ENCODE measurements at regions not wholly inside any gene's neighbourhood (a gene's known extent, or its start where the extent isn't known, plus 50 kb on each side); places are given as distances from the start of the nearest gene placed in this dataset.

DNA sequence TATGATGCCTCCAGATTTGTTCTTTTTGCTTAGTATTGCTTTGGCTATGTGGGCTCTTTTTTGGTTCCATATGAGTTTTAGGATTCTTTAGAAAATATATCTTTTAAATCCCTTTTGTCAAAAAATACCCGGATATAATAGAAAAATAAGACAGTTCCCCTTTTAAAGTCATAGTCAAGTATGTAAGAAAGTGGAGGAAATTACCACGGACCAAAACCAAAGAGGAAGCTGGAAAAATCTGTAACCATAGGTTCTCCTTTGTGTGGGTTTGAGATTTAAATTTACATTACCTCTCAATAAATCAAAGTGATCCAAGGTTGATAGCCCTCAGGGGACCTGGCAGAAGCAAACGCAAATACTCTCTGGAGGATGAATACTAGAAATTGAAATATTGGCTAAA lies 58.3 kb upstream of the PACRGL start:
- TF ChIP-seq, protein P1, sequence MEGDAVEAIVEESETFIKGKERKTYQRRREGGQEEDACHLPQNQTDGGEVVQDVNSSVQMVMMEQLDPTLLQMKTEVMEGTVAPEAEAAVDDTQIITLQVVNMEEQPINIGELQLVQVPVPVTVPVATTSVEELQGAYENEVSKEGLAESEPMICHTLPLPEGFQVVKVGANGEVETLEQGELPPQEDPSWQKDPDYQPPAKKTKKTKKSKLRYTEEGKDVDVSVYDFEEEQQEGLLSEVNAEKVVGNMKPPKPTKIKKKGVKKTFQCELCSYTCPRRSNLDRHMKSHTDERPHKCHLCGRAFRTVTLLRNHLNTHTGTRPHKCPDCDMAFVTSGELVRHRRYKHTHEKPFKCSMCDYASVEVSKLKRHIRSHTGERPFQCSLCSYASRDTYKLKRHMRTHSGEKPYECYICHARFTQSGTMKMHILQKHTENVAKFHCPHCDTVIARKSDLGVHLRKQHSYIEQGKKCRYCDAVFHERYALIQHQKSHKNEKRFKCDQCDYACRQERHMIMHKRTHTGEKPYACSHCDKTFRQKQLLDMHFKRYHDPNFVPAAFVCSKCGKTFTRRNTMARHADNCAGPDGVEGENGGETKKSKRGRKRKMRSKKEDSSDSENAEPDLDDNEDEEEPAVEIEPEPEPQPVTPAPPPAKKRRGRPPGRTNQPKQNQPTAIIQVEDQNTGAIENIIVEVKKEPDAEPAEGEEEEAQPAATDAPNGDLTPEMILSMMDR (conservative IDR thresholded peaks at IDR 0.05; ENCODE audit: low read depth in 2 of 2), result no peak
- no peak for TF ChIP-seq POLR2AphosphoS5 (IDR thresholded peaks at IDR 0.05; ENCODE audit: low read depth)
- no peak for TF ChIP-seq EZH2phosphoT487 (IDR thresholded peaks at IDR 0.05; ENCODE audit: unreplicated experiment)
- no peak for TF ChIP-seq CREB1 (CRISPR knock-in tag; IDR thresholded peaks at IDR 0.05; ENCODE audit: low read depth)
- no peak for TF ChIP-seq EZH2 (IDR thresholded peaks at IDR 0.05; ENCODE audit: low read depth, unreplicated experiment)
- no peak for TF ChIP-seq ZNF331 (CRISPR knock-in tag; IDR thresholded peaks at IDR 0.05; ENCODE audit: low read depth)
- TF ChIP-seq, protein P2, sequence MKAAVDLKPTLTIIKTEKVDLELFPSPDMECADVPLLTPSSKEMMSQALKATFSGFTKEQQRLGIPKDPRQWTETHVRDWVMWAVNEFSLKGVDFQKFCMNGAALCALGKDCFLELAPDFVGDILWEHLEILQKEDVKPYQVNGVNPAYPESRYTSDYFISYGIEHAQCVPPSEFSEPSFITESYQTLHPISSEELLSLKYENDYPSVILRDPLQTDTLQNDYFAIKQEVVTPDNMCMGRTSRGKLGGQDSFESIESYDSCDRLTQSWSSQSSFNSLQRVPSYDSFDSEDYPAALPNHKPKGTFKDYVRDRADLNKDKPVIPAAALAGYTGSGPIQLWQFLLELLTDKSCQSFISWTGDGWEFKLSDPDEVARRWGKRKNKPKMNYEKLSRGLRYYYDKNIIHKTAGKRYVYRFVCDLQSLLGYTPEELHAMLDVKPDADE (IDR thresholded peaks at IDR 0.05), result no peak
- no peak for TF ChIP-seq JUNB (IDR thresholded peaks at IDR 0.05; ENCODE audit: unreplicated experiment)
- TF ChIP-seq, protein P3, sequence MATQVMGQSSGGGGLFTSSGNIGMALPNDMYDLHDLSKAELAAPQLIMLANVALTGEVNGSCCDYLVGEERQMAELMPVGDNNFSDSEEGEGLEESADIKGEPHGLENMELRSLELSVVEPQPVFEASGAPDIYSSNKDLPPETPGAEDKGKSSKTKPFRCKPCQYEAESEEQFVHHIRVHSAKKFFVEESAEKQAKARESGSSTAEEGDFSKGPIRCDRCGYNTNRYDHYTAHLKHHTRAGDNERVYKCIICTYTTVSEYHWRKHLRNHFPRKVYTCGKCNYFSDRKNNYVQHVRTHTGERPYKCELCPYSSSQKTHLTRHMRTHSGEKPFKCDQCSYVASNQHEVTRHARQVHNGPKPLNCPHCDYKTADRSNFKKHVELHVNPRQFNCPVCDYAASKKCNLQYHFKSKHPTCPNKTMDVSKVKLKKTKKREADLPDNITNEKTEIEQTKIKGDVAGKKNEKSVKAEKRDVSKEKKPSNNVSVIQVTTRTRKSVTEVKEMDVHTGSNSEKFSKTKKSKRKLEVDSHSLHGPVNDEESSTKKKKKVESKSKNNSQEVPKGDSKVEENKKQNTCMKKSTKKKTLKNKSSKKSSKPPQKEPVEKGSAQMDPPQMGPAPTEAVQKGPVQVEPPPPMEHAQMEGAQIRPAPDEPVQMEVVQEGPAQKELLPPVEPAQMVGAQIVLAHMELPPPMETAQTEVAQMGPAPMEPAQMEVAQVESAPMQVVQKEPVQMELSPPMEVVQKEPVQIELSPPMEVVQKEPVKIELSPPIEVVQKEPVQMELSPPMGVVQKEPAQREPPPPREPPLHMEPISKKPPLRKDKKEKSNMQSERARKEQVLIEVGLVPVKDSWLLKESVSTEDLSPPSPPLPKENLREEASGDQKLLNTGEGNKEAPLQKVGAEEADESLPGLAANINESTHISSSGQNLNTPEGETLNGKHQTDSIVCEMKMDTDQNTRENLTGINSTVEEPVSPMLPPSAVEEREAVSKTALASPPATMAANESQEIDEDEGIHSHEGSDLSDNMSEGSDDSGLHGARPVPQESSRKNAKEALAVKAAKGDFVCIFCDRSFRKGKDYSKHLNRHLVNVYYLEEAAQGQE (IDR thresholded peaks at IDR 0.05; ENCODE audit: unreplicated experiment), result no peak
- no peak for TF ChIP-seq ZNF114 (CRISPR knock-in tag; IDR thresholded peaks at IDR 0.05)
- TF ChIP-seq, protein P4, sequence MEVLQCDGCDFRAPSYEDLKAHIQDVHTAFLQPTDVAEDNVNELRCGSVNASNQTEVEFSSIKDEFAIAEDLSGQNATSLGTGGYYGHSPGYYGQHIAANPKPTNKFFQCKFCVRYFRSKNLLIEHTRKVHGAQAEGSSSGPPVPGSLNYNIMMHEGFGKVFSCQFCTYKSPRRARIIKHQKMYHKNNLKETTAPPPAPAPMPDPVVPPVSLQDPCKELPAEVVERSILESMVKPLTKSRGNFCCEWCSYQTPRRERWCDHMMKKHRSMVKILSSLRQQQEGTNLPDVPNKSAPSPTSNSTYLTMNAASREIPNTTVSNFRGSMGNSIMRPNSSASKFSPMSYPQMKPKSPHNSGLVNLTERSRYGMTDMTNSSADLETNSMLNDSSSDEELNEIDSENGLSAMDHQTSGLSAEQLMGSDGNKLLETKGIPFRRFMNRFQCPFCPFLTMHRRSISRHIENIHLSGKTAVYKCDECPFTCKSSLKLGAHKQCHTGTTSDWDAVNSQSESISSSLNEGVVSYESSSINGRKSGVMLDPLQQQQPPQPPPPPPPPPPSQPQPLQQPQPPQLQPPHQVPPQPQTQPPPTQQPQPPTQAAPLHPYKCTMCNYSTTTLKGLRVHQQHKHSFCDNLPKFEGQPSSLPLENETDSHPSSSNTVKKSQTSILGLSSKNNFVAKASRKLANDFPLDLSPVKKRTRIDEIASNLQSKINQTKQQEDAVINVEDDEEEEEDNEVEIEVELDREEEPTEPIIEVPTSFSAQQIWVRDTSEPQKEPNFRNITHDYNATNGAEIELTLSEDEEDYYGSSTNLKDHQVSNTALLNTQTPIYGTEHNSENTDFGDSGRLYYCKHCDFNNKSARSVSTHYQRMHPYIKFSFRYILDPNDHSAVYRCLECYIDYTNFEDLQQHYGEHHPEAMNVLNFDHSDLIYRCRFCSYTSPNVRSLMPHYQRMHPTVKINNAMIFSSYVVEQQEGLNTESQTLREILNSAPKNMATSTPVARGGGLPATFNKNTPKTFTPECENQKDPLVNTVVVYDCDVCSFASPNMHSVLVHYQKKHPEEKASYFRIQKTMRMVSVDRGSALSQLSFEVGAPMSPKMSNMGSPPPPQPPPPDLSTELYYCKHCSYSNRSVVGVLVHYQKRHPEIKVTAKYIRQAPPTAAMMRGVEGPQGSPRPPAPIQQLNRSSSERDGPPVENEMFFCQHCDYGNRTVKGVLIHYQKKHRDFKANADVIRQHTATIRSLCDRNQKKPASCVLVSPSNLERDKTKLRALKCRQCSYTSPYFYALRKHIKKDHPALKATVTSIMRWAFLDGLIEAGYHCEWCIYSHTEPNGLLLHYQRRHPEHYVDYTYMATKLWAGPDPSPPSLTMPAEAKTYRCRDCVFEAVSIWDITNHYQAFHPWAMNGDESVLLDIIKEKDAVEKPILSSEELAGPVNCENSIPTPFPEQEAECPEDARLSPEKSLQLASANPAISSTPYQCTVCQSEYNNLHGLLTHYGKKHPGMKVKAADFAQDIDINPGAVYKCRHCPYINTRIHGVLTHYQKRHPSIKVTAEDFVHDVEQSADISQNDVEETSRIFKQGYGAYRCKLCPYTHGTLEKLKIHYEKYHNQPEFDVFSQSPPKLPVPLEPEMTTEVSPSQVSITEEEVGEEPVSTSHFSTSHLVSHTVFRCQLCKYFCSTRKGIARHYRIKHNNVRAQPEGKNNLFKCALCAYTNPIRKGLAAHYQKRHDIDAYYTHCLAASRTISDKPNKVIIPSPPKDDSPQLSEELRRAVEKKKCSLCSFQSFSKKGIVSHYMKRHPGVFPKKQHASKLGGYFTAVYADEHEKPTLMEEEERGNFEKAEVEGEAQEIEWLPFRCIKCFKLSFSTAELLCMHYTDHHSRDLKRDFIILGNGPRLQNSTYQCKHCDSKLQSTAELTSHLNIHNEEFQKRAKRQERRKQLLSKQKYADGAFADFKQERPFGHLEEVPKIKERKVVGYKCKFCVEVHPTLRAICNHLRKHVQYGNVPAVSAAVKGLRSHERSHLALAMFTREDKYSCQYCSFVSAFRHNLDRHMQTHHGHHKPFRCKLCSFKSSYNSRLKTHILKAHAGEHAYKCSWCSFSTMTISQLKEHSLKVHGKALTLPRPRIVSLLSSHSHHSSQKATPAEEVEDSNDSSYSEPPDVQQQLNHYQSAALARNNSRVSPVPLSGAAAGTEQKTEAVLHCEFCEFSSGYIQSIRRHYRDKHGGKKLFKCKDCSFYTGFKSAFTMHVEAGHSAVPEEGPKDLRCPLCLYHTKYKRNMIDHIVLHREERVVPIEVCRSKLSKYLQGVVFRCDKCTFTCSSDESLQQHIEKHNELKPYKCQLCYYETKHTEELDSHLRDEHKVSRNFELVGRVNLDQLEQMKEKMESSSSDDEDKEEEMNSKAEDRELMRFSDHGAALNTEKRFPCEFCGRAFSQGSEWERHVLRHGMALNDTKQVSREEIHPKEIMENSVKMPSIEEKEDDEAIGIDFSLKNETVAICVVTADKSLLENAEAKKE (CRISPR knock-in tag; IDR thresholded peaks at IDR 0.05), result no peak
- TF ChIP-seq NANOG (IDR thresholded peaks at IDR 0.05; ENCODE audit: borderline replicate concordance), result no peak

All from GM23338 (cell line).